K562 (cell line): ENCODE measurements at regions not wholly inside any gene's neighbourhood (a gene's known extent, or its start where the extent isn't known, plus 50 kb on each side); places are given as distances from the start of the nearest gene placed in this dataset.

Experiments used
- ATAC-seq: fragments of 200-7000 bp; cut with Tn5 transposase; 3 replicates; pipeline ENCODE4 v1.9.1; 2020; ENCODE audit warnings: moderate library complexity
- BruUV-seq: library from RNA; stranded (reverse); fragments of 400-500 nt; replicated peaks from 2 replicates; lab custom pipeline; 2021; lab: Mats Ljungman, UMichigan
- CTCF ChIA-PET: fragments of 300-600 bp; formaldehyde crosslinking; extraction: SDS; loops from one replicate; lab custom pipeline; 2021; ENCODE audit warnings: low intra/inter-chr PET ratio; lab: Yijun Ruan, JAX
- POLR2A ChIA-PET: fragments of 300-600, 350-650 bp; sonication (Branson Sonifier 250); formaldehyde crosslinking; extraction: SDS; loops from one replicate; lab custom pipeline; 2021; ENCODE audit warnings: antibody characterized with exemption, inconsistent platforms; lab: Yijun Ruan, JAX
- DNase-seq, 4 experiments: peaks; one replicate each; pipeline versions ENCODE4 v3.0.0 to v3.0.0-alpha.2; 2011 to 2018; ENCODE audit warnings: low spot score in 3 of 4, mixed read lengths in 3 of 4; ENCODE audit errors: extremely low read depth in 1 of 4
- FAIRE-seq: peaks from 2 replicates; lab custom pipeline; 2011; peaks lifted over from hg19 to GRCh38; lab: Jason Lieb, UNC
- H2AFZ ChIP-seq: 2 replicates; pipeline ENCODE4 v1.6.0; 2011; ENCODE audit warnings: low read depth, low read length, control low read depth, inconsistent platforms
- H3K27ac ChIP-seq: fragments of 200-600 bp; 3 replicates; pipeline ENCODE4 v1.8.0; 2011; ENCODE audit warnings: low read depth, mild to moderate bottlenecking, control low read depth, inconsistent platforms, low read length, moderate library complexity, mixed read lengths; ENCODE audit errors: extremely low read depth
- H3K27me3 ChIP-seq, 2 experiments: fragments of 300-600 bp in 1 of 2; 2 replicates in 1 of 2; 3 replicates in 1 of 2; pipeline versions ENCODE4 v1.6.0 to v1.8.0; 2011; ENCODE audit warnings: inconsistent platforms in 2 of 2, low read length in 2 of 2, mild to moderate bottlenecking in 1 of 2, mixed read lengths in 1 of 2, moderate library complexity in 1 of 2; ENCODE audit not compliant: control insufficient read depth in 2 of 2, insufficient read depth in 2 of 2
- H3K36me3 ChIP-seq: fragments of 300-600 bp; 3 replicates; pipeline ENCODE4 v1.8.0; 2011; ENCODE audit warnings: mild to moderate bottlenecking, low read length, inconsistent platforms; ENCODE audit not compliant: control insufficient read depth, insufficient read depth
- H3K4me1 ChIP-seq, 2 experiments: fragments of 200-600 bp in 1 of 2; replicated peaks in 1 of 2; 2 replicates in 1 of 2; 3 replicates in 1 of 2; pipeline versions ENCODE4 v1.5.1 to v1.8.0; 2011; ENCODE audit warnings: inconsistent platforms in 2 of 2, low read length in 2 of 2, mild to moderate bottlenecking in 1 of 2, mixed read lengths in 1 of 2, moderate library complexity in 1 of 2; ENCODE audit not compliant: control insufficient read depth in 2 of 2, insufficient read depth in 2 of 2
- H3K4me2 ChIP-seq: 2 replicates; pipeline ENCODE4 v1.6.1; 2011; ENCODE audit warnings: low read length, control low read depth, inconsistent platforms, mixed read lengths; ENCODE audit not compliant: insufficient read depth
- H3K4me3 ChIP-seq: fragments of 200-600 bp; sonication (generic), shearing (Covaris generic); 2 replicates; pipeline ENCODE4 v1.5.1; 2016; ENCODE audit warnings: control low read depth, inconsistent platforms
- H3K79me2 ChIP-seq: fragments of 200-600 bp; 3 replicates; pipeline ENCODE4 v1.8.0; 2011; ENCODE audit warnings: low read length, inconsistent platforms; ENCODE audit not compliant: control insufficient read depth, insufficient read depth
- H3K9ac ChIP-seq, 2 experiments: 2 replicates each; pipeline versions ENCODE4 v1.6.0 to v1.6.1; 2011; ENCODE audit warnings: low read depth in 2 of 2, low read length in 2 of 2, control low read depth in 1 of 2, inconsistent platforms in 1 of 2, mild to moderate bottlenecking in 1 of 2, mixed read lengths in 1 of 2; ENCODE audit not compliant: insufficient read depth in 1 of 2
- H3K9me1 ChIP-seq: one replicate; pipeline ENCODE4 v1.6.0; 2011; ENCODE audit warnings: inconsistent platforms, mild to moderate bottlenecking, low read length, moderate library complexity; ENCODE audit not compliant: control insufficient read depth, insufficient read depth
- H3K9me3 ChIP-seq: replicated peaks from 2 replicates; pipeline ENCODE4 v1.5.1; 2011; ENCODE audit warnings: low read depth, low read length, inconsistent platforms; ENCODE audit not compliant: control insufficient read depth, insufficient read depth
- H4K20me1 ChIP-seq: replicated peaks from 2 replicates; pipeline ENCODE4 v1.6.1; 2011; ENCODE audit warnings: low read length, inconsistent platforms, mixed read lengths; ENCODE audit not compliant: control insufficient read depth, insufficient read depth
- CHCHD3 ChIP-seq: fragments of 250-450 bp; sonication (Bioruptor Pico); IDR thresholded peaks from 2 replicates; pipeline ENCODE4 v2.1.2; 2022; ENCODE audit warnings: mild to moderate bottlenecking
- ESRRB ChIP-seq: fragments of 250-450 bp; sonication (Bioruptor Pico); IDR thresholded peaks from 2 replicates; pipeline ENCODE4 v1.5.0; 2020; ENCODE audit warnings: mild to moderate bottlenecking, moderate library complexity, borderline replicate concordance
- EZH2 ChIP-seq: IDR thresholded peaks from 2 replicates; pipeline ENCODE4 v1.6.1; 2012; ENCODE audit warnings: low read depth, mild to moderate bottlenecking, inconsistent platforms, low read length, borderline replicate concordance
- HNRNPUL1 ChIP-seq: fragments of 200-400 bp; formaldehyde crosslinking; IDR thresholded peaks from 2 replicates; pipeline ENCODE4 v1.6.1; 2017; ENCODE audit warnings: low read length
- HSF4 ChIP-seq: fragments of 250-450 bp; sonication (Bioruptor Pico); IDR thresholded peaks from 2 replicates; pipeline ENCODE4 v2.1.2; 2022; ENCODE audit warnings: mild to moderate bottlenecking, moderate library complexity, borderline replicate concordance
- KAT2B ChIP-seq: IDR thresholded peaks from one replicate; pipeline ENCODE4 v1.6.1; 2012; ENCODE audit warnings: low read depth, mild to moderate bottlenecking, control low read depth, inconsistent platforms, low read length, moderate library complexity
- KLF10 ChIP-seq: fragments of 250-450 bp; sonication (Bioruptor Pico); IDR thresholded peaks from 2 replicates; pipeline ENCODE4 v1.6.1; 2021; ENCODE audit warnings: matching md5 sums
- L3MBTL2 ChIP-seq: fragments of 450-650 bp; IDR thresholded peaks from 2 replicates; pipeline ENCODE4 v1.6.1; 2016; ENCODE audit warnings: mild to moderate bottlenecking, moderate library complexity
- MTA2 ChIP-seq: fragments of 450-650 bp; IDR thresholded peaks from 2 replicates; pipeline ENCODE4 v1.6.1; 2016; ENCODE audit warnings: low read depth
- MYNN ChIP-seq, 2 experiments: sonication (generic); formaldehyde crosslinking in 1 of 2; IDR thresholded peaks; 2 replicates each; pipeline versions ENCODE4 v1.5.0 to v1.6.1; 2016 to 2020; ENCODE audit warnings: antibody characterized with exemption in 1 of 2, missing genetic modification reagents in 1 of 2
- PPARD ChIP-seq: fragments of 250-450 bp; sonication (Bioruptor Pico); IDR thresholded peaks from 2 replicates; pipeline ENCODE4 v1.8.0; 2022; ENCODE audit warnings: inconsistent platforms, mild to moderate bottlenecking, moderate library complexity
- SIN3B ChIP-seq: fragments of 450-650 bp; IDR thresholded peaks from 2 replicates; pipeline ENCODE4 v1.6.1; 2017; ENCODE audit warnings: low read depth, mild to moderate bottlenecking, moderate library complexity
- SOX6 ChIP-seq: fragments of 450-650 bp; IDR thresholded peaks from 2 replicates; pipeline ENCODE4 v1.6.1; 2014; ENCODE audit warnings: mild to moderate bottlenecking
- TEAD1 ChIP-seq, 2 experiments: fragments of 450-650 bp in 1 of 2; sonication (generic) in 1 of 2; formaldehyde crosslinking; IDR thresholded peaks; 2 replicates each; pipeline versions ENCODE4 v1.4.0 to v1.8.0; 2020 to 2022; ENCODE audit warnings: mild to moderate bottlenecking in 2 of 2, missing genetic modification reagents in 1 of 2
- THAP7 ChIP-seq: fragments of 250-450 bp; sonication (Bioruptor Pico); IDR thresholded peaks from 2 replicates; pipeline ENCODE4 v1.5.0; 2021
- ZNF165 ChIP-seq: fragments of 250-450 bp; sonication (Bioruptor Pico); IDR thresholded peaks from 2 replicates; pipeline ENCODE4 v1.4.0; 2020; ENCODE audit warnings: borderline replicate concordance
- WGBS: fragments of 100-300 bp; shearing (Covaris generic); methylation state at CpG from one replicate; pipeline ENCODE4 v1.1.6; 2016; ENCODE audit warnings: low coverage, mixed read lengths; ENCODE audit not compliant: insufficient coverage; ENCODE audit errors: missing lambda C conversion rate; 5-methylcytosine and 5-hydroxymethylcytosine counted together
- in situ Hi-C: fragments of 300-500 bp; cut with MboI; formaldehyde crosslinking; loops from 4 replicates; pipeline ENCODE4 v1.15.0; 2018; ENCODE audit warnings: inconsistent platforms, mixed read lengths
- intact Hi-C: fragments of 100-400 bp; cut with micrococcal nuclease; formaldehyde crosslinking; loops from 2 replicates; pipeline ENCODE4 v1.14.2; 2022
- TF ChIP-seq, protein P1 (sequence below): fragments of 450-650 bp; formaldehyde crosslinking; IDR thresholded peaks from 2 replicates; pipeline ENCODE4 v1.4.0; 2022; ENCODE audit warnings: missing genetic modification characterization
- TF ChIP-seq, protein P2 (sequence below): fragments of 250-450 bp; sonication (Bioruptor Pico); IDR thresholded peaks from 2 replicates; pipeline ENCODE4 v1.6.1; 2021; ENCODE audit warnings: mild to moderate bottlenecking
- TF ChIP-seq, protein P3 (sequence below), 3 experiments: fragments of 200-800 bp in 1 of 3; sonication (Bioruptor generic) in 1 of 3; sonication (generic) in 1 of 3; formaldehyde crosslinking in 1 of 3; IDR thresholded peaks; 2 replicates each; pipeline versions ENCODE4 v1.6.1 to v1.8.0; 2016 to 2022; ENCODE audit warnings: mild to moderate bottlenecking in 2 of 3, missing compliant biosample characterization in 2 of 3, missing genetic modification characterization in 2 of 3, missing genetic modification reagents in 1 of 3
- TF ChIP-seq, protein P4 (sequence below): fragments of 250-450 bp; sonication (Bioruptor Pico); IDR thresholded peaks from 2 replicates; pipeline ENCODE4 v1.8.0; 2021; ENCODE audit warnings: mild to moderate bottlenecking, moderate library complexity

DNA sequence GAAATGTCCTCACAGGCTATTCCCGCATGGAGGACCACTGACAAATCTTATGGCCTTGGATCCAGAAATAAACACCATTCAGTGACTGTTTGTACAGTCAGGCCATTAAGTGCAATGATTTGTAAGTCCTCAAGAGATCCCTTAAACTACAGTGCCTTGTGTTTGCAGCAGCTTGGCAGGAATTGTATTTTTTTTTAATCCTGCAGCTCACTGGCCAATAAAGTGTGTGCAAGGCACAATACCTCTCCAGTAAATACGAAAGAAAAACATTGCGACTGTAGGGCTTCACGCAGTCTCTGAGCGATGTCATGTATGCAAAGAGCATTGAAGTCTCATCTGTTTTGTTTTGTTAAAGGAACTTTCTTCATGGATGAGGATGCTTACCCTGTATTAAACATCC, 74.2 kb upstream of the TUSC1 start:
- Histone ChIP-seq H3K4me1 (no peaks in the 10 kb centered on the region), H3K27ac (no peak overlapping the region), H3K27me3 (no peaks in the 10 kb centered on the region), H3K9ac (no peak overlapping the region), H3K9me1 (no peaks in the 10 kb centered on the region), H3K4me2 (no peak overlapping the region), H3K4me3 (no peak overlapping the region), H3K36me3 (no peaks in the 10 kb centered on the region), H4K20me1 (no peaks in the 10 kb centered on the region), H3K79me2 (no peaks in the 10 kb centered on the region), H3K9me3 (no peaks in the 10 kb centered on the region), H2AFZ (no peak overlapping the region)
- no TSS peak for BruUV-seq
- no peak for TF ChIP-seq PPARD (CRISPR knock-in tag)
- TF ChIP-seq CHCHD3: no peak
- no peak for TF ChIP-seq EZH2
- no peak for TF ChIP-seq SIN3B
- no peak for TF ChIP-seq THAP7 (CRISPR knock-in tag)
- TF ChIP-seq, protein P1, sequence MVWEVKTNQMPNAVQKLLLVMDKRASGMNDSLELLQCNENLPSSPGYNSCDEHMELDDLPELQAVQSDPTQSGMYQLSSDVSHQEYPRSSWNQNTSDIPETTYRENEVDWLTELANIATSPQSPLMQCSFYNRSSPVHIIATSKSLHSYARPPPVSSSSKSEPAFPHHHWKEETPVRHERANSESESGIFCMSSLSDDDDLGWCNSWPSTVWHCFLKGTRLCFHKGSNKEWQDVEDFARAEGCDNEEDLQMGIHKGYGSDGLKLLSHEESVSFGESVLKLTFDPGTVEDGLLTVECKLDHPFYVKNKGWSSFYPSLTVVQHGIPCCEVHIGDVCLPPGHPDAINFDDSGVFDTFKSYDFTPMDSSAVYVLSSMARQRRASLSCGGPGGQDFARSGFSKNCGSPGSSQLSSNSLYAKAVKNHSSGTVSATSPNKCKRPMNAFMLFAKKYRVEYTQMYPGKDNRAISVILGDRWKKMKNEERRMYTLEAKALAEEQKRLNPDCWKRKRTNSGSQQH: no peak
- TF ChIP-seq ZNF165 (CRISPR knock-in tag): no peak
- TF ChIP-seq MYNN (IDR thresholded peaks at IDR 0.05): no peak
- no peak for TF ChIP-seq MYNN (CRISPR knock-in tag; IDR thresholded peaks at IDR 0.05)
- TF ChIP-seq, protein P2, sequence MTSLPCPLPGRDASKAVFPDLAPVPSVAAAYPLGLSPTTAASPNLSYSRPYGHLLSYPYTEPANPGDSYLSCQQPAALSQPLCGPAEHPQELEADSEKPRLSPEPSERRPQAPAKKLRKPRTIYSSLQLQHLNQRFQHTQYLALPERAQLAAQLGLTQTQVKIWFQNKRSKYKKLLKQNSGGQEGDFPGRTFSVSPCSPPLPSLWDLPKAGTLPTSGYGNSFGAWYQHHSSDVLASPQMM (CRISPR knock-in tag): no peak
- no peak for TF ChIP-seq KLF10 (CRISPR knock-in tag)
- no peak for TF ChIP-seq TEAD1 (CRISPR knock-in tag; IDR thresholded peaks at IDR 0.05)
- TF ChIP-seq HSF4: no peak
- TF ChIP-seq MTA2: no peak
- no peak for TF ChIP-seq HNRNPUL1
- TF ChIP-seq KAT2B: no peak
- TF ChIP-seq SOX6: no peak
- TF ChIP-seq L3MBTL2: no peak
- TF ChIP-seq ESRRB (CRISPR knock-in tag): no peak
- TF ChIP-seq, protein P3, sequence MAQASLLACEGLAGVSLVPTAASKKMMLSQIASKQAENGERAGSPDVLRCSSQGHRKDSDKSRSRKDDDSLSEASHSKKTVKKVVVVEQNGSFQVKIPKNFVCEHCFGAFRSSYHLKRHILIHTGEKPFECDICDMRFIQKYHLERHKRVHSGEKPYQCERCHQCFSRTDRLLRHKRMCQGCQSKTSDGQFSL (CRISPR knock-in tag; IDR thresholded peaks at IDR 0.05): no peak
- TF ChIP-seq, protein P3 (tag; IDR thresholded peaks at IDR 0.05): no peak
- TF ChIP-seq, protein P4, sequence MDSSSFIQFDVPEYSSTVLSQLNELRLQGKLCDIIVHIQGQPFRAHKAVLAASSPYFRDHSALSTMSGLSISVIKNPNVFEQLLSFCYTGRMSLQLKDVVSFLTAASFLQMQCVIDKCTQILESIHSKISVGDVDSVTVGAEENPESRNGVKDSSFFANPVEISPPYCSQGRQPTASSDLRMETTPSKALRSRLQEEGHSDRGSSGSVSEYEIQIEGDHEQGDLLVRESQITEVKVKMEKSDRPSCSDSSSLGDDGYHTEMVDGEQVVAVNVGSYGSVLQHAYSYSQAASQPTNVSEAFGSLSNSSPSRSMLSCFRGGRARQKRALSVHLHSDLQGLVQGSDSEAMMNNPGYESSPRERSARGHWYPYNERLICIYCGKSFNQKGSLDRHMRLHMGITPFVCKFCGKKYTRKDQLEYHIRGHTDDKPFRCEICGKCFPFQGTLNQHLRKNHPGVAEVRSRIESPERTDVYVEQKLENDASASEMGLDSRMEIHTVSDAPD (CRISPR knock-in tag): no peak
- no peak for FAIRE-seq
- DNase-seq: no peak
- ChIA-PET CTCF (no interaction called here), POLR2A (no interaction called here)
- ATAC-seq: no peak
- intact Hi-C loops (no loop called here), in situ Hi-C loops (no loop called here)
- WGBS: no CpG with 5 or more reads among the region's 5 CpGs
